Suppressor macrophage (primary cell): ENCODE measurements at regions not wholly inside any gene's neighbourhood (a gene's known extent, or its start where the extent isn't known, plus 50 kb on each side); places are given as distances from the start of the nearest gene placed in this dataset.
"Not testable (repeated sequence)": the region's sequence is repeated elsewhere in the genome, so short reads cannot be mapped to it uniquely, and the experiment has no call there.

Experiments used
- DNase-seq, 4 experiments: peaks; one replicate each; pipeline ENCODE4 v3.0.0-alpha.2; 2020 to 2022

DNA sequence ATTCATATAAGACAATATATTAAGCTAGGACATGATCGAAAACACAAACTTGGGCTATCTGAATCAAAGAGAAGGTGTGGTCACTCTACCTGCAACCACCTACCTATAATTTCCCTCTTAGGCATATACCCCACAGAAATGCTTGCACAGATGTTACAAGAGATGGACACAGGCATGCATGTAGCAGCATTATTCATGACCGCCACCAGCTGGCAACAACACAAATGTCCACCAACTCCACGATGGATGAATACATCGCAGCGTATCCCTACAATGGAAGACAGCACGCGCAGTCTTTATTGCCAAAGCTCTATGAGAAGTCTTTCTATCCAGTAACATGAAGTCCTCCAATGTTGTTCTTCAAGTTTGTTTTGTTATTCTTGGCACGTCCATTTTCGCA, 90.8 kb downstream of the ARL4C start:
- peak in 1 of 4 experiments; percentile 23 for DNase-seq

DNA sequence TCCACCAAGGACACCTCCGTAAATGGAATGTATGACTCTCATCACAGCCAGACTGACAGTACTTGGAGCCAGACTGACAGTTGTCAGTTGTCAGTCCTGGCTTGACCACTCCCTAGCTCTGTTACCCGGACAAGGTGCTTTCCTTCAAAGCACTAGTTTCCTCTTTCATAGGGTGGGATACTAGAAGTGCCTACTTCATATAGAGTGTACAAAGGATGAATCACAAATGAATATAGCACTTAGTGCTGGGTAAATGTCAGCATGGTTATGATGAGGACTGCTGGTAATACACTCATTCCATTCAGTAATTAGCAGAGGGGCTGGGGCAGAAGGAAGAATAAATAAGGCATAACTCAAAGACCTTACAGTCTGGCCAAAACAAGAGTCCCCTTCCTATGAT, 91.4 kb downstream of the ARL4C start:
- peak in 2 of 4 experiments; percentile 14 to 42 for DNase-seq

GRCh38 chr2:234404957-234405356, 91.9 kb downstream of the ARL4C start:
- DNase-seq: peak in 3 of 4 experiments; percentile 60 to 71 (median 61)

GRCh38 chr2:234403751-234404150, 93.1 kb downstream of the ARL4C start:
- DNase-seq: no peak

- DNase-seq: peak; percentile 52 to 79 (median 73)
Measured at GRCh38 chr2:234403074-234403473, 93.8 kb downstream of the ARL4C start.

DNA sequence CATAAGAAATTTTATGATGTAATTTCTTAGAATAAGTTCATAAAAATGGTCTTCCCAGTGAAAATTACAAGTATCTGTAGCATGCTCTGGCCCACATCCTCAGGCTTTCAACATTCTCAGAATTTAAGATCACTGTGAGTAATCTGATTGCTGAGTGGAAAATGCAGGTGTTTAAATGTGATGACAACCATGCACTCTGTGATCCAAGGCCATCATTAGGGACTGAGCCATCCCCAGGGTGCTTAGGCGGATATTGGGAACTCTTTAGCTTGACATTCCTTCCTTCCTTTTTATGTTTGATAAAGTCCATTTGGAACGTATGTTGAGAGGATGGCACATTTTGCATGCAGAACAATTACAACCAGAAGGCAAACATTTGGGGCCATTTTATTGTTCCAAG, 95.5 kb downstream of the ARL4C start:
- no peak for DNase-seq

- DNase-seq: no peak
Measured at GRCh38 chr2:234399451-234400246, 97.2 kb downstream of the ARL4C start.

GRCh38 chr2:234398531-234398930, 98.3 kb downstream of the ARL4C start:
- DNase-seq: no peak

DNA sequence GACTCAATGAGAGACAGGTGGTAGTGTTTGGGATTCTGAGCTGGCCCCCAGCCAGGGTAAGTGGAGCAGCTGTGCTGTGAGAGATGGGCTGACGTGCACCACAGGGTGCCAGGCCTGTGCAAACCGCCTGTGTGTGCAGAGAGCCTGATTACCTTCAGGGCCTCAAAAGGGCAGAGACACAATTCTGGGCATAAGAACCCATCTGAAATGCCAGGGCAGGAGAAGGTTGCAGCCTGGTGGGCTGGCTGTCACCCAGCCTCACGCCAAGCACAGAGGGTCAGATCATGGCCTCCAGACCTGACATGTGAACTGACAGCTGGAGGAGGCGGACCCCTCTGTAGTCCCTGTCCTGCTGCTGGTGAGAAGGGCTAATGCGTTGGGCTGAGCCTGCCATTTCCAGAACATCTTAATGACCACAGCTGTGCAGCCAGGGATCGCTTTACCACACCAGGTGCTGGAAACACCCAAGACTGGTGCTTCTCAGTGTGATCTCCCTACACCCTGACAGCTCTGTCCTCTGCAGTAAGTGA, 100.9 kb downstream of the ARL4C start:
- no peak for DNase-seq

- peak in 1 of 4 experiments; percentile 26 for DNase-seq
Measured at GRCh38 chr2:234394450-234394849, 102.4 kb downstream of the ARL4C start.

DNA sequence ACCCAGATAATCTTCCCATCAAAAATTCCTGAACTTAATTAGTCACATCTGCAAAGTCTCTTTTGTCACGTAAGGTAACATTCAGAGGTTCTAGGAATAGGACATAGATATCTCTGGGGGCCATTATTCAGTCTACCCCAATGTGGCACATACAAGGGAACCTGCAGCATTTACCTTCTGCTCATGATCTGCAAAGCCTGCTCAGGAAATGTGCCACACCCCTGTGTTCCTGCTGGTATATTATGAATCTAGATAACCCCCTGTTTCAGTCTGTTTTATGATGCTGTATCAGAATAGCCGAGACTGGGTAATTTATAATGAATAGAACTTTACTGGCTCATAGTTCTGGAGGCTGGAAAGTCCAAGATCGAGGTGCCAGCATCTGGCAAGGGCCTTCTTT, 103.5 kb downstream of the ARL4C start:
- DNase-seq: no peak

- DNase-seq: peak; percentile 43 to 77 (median 70)
Measured at GRCh38 chr2:234392041-234392615, 104.8 kb downstream of the ARL4C start.

- DNase-seq: no peak
Measured at GRCh38 chr2:234391625-234392024, 105.3 kb downstream of the ARL4C start.

GRCh38 chr2:234389661-234390060, 107.2 kb downstream of the ARL4C start:
- DNase-seq: not testable (repeated sequence)

DNA sequence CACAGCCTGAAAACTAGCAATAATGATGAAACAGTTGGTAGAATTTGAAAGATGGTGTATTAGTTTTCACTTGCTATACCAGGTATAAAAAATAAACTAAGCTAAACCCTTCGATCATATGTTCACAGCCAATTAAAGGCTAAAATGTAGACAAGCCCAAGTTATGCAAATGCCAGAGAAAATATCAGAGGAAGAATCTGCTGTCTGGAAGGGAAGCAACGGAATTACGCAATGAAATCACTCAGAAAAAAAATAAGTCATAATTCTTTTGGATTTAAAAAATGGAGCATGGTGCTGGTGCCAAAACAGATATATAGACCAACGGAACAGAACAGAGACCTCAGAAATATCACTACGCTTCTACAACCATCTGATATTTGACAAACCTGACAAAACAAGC, 108.3 kb downstream of the ARL4C start:
- DNase-seq: peak in 2 of 4 experiments; percentile 43 to 64

DNA sequence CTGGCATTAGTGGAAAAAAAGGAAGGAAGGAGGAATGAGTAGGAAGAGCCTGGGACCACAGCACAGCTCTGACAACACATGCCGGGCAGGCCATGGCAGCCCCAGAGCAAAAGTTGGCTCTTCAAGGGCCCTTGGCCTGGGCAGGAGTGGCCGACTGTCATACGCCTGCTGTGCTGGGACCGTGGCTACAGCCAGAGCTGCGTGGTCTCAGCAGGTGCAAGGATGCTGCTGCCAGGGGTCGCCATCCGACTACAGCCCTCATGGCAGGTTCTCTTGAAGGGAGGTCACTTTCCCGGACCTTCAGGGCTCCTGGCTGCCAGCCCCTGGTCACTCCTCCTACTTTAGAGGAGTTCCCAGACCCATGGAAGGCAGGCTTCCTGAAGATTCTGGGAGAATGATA, 109.9 kb downstream of the ARL4C start:
- DNase-seq: peak in 1 of 4 experiments; percentile 20

GRCh38 chr2:234382131-234382530, 114.8 kb downstream of the ARL4C start:
- DNase-seq: no peak

DNA sequence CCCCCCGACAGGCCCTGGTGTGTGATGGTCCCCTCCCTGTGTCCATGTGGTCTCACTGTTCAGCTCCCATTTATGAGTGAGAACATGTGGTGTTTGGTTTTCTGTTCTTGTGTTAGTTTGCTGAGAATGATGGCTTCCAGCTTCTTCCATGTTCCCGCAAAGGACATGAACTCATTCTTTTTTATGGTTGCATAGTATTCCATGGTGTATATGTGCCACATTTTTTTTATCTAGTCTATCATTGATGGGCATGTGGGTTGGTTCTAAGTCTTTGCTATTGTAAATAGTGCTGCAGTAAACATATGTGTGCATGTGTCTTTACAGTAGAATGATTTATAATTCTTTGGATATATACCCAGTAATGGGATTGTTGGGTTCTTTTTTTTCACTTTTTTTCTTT, 117.9 kb downstream of the ARL4C start:
- not testable (repeated sequence) for DNase-seq

DNA sequence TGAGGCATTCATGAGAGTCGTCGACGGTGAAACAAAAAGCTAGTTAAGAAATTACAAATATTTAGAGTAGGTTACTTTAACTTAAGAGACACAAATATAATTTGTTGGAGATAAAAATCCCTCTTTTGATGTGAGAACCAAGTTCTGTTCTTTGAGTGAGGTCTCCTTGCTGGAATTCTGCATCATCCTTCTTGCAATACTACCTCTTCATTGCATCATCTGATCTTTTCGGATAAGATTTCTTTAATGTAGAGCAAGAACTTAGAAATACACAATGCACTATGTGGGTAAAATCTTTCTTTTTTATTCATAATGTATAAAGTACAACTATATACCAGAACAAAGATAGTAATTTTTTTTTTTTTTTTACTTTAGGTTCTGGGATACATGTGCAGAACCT, 118.4 kb downstream of the ARL4C start:
- no peak for DNase-seq

DNA sequence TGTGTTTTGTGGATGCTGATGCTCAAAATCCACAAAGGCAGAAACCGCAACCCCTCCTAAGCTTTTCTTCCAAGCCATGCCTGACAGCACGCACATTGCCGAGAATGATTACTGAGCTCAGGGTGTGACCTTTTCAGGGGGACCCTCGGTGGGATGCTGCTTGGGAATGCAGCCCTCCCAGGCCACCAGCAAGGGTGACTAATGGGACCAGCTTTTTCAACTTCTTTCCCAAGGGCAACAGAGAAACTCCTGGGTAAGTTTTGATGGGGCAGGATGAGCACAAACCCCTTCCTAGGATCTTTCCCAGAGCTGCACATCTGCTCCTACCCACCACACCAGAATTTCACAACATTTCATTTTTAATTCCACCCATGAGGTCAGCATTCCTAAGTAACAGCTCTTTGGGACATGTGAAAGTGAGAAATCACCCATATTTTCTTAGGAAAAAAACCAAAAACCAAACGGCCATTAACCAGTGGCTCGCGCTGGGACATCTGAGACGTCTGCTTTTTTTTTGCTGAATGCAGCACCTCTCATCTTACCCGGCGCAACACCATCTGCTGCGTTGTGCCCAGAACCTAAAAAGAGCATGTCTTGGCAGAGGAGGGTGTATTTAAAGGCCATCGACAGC, 119.0 kb downstream of the ARL4C start:
- DNase-seq: no peak

- DNase-seq: no peak
Measured at GRCh38 chr2:234376229-234376628, 120.7 kb downstream of the ARL4C start.

GRCh38 chr2:234375176-234375880, 121.6 kb downstream of the ARL4C start:
- no peak for DNase-seq

- no peak for DNase-seq
Measured at GRCh38 chr2:234374736-234375135, 122.1 kb downstream of the ARL4C start.
